HG03159 (cell line): ENCODE measurements at regions not wholly inside any gene's neighbourhood (a gene's known extent, or its start where the extent isn't known, plus 50 kb on each side); places are given as distances from the start of the nearest gene placed in this dataset.

Experiments used
- ATAC-seq: cut with Tn5 transposase; IDR thresholded peaks from one replicate; pipeline ENCODE4 v1.9.1; 2021; ENCODE audit warnings: mild to moderate bottlenecking, moderate library complexity; ENCODE audit not compliant: unreplicated experiment

DNA sequence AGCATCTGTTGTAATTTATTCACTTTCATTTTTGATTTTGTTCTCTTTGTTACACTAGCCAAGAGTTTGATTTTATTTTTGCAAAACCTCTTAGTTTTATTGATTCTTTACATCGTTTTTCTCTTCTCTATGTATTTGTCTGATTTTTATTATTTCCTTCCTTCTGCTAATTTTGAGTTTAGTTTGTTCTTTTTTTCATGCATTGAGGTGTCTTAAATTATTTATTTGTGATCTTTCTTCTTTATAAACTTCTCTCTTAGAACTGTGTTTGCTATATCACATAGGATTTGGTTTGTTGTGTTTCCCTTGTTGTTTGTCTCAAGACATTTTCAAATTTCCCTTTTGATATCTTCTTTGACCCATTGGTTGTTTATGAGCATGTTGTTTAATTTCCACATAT is 51.7 kb upstream of the NFKBIA start:
- ATAC-seq: no peak

DNA sequence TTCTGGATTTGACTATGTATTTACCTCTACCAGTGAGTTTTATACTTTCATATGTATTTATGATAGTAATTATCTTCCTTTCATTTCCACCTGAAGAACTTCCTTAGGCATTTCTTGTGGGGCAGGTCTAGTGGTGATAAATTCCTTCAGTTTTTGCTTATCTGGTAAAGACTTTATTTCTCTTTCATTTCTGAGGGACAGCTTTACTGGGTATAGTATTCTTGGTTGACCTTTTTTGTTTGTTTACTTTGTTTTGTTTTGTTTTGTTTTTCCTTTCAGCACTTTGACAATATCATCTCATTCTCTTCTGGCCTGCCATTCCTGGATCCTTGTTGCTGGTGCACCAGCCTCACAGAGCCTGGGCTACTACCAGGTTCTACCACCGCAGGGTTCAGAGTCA is 53.9 kb upstream of the NFKBIA start:
- ATAC-seq: no peak

GRCh38 chr14:35459776-35460175 is 55.2 kb upstream of the NFKBIA start:
- ATAC-seq: no peak

GRCh38 chr14:35470755-35471154 is 63.2 kb upstream of the INSM2 start:
- no peak for ATAC-seq

DNA sequence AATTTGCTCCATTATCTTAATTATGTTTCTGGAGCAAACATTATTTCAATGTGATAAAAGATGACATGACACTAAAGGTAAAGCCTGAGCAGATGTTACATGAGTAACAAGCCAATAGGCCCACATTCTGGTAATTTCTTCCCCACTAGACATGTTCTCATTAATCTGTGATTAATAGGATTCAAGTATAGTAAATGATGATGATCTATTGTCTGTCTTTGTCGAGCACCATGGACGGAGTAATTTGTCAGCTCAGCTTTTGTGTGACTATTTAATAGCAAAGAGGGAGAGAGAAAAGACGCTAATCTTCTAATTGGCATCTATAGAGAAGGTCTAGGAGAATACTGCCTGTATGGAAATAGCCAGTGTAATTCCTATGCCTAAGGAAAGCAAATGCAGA is 62.2 kb upstream of the INSM2 start:
- no peak for ATAC-seq

DNA sequence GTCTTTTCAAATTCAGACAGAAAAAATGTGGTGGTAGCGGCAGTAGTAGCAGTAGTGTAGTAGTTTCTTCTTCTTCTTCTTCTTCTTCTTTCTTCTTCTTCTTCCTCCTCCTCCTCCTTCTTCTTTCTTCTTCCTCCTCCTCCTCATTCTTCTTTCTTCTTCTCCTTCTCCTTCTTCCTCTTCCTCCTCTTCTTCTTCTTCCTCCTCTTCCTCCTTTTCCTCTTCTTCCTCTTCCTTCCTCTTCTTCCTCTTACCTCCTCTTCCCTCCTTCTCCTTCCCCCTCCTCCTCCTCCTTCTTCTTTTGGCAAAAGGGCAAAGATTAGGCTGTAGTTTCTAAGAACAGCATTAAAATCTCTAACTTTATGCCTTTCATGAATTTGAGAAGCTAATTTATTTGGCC is 59.6 kb upstream of the INSM2 start:
- ATAC-seq: no peak

GRCh38 chr14:35480119-35480769 is 53.7 kb upstream of the INSM2 start:
- peak; percentile 90 for ATAC-seq

- no peak for ATAC-seq
Measured at GRCh38 chr14:35482994-35483515, 50.9 kb upstream of the INSM2 start.
